Spleen (tissue), 11 donors: ENCODE measurements at regions not wholly inside any gene's neighbourhood (a gene's known extent, or its start where the extent isn't known, plus 50 kb on each side); places are given as distances from the start of the nearest gene placed in this dataset.
"Not testable (repeated sequence)": the region's sequence is repeated elsewhere in the genome, so short reads cannot be mapped to it uniquely, and the experiment has no call there.

Experiments
- DNase-seq: peaks from one replicate; pipeline ENCODE4 v3.0.0-alpha.2; 2020
- H3K27ac ChIP-seq, 8 donors: fragments of 200-600 bp; sonication (generic) in 7 of 8; 1 replicate in 4 of 8; 2 replicates in 4 of 8; pipeline versions ENCODE4 v1.5.0 to v1.8.0; 2016 to 2021; ENCODE audit warnings: inconsistent platforms in 4 of 8, mild to moderate bottlenecking in 4 of 8, moderate library complexity in 1 of 8
- H3K27me3 ChIP-seq, 7 donors: fragments of 200-600 bp; sonication (generic) in 6 of 7; replicated peaks in 1 of 7; 1 replicate in 4 of 7; 2 replicates in 3 of 7; pipeline versions ENCODE4 v1.5.0 to v1.8.0; 2016 to 2021; ENCODE audit warnings: inconsistent platforms in 3 of 7, mild to moderate bottlenecking in 1 of 7
- H3K36me3 ChIP-seq, 6 donors: fragments of 200-600 bp; sonication (generic) in 5 of 6; 1 replicate in 4 of 6; 2 replicates in 2 of 6; pipeline versions ENCODE4 v1.5.0 to v1.8.0; 2016 to 2021; ENCODE audit warnings: inconsistent platforms in 2 of 6
- H3K4me1 ChIP-seq, 6 donors: fragments of 200-600 bp; sonication (generic) in 5 of 6; 1 replicate in 3 of 6; 2 replicates in 3 of 6; pipeline versions ENCODE4 v1.5.0 to v1.8.0; 2016 to 2021; ENCODE audit warnings: inconsistent platforms in 3 of 6
- H3K4me3 ChIP-seq, 8 donors: fragments of 200-600 bp; sonication (generic) in 7 of 8; 1 replicate in 4 of 8; 2 replicates in 4 of 8; pipeline versions ENCODE4 v1.5.0 to v1.8.0; 2016 to 2021; ENCODE audit warnings: inconsistent platforms in 4 of 8, mild to moderate bottlenecking in 4 of 8, moderate library complexity in 2 of 8
- H3K9me3 ChIP-seq, 8 donors: fragments of 200-600 bp; sonication (generic) in 7 of 8; 1 replicate in 4 of 8; 2 replicates in 4 of 8; pipeline versions ENCODE4 v1.5.0 to v1.8.0; 2016 to 2021; ENCODE audit warnings: inconsistent platforms in 4 of 8
- POLR2A ChIP-seq, 3 donors: fragments of 450-650 bp; IDR thresholded peaks; one replicate each; pipeline ENCODE4 v1.5.1; 2017; ENCODE audit warnings: antibody characterized with exemption in 3 of 3, mild to moderate bottlenecking in 1 of 3
- POLR2AphosphoS5 ChIP-seq, 3 donors: sonication (generic); formaldehyde crosslinking; IDR thresholded peaks; one replicate each; pipeline ENCODE4 v1.5.1; 2017; ENCODE audit warnings: antibody characterized with exemption in 3 of 3
- WGBS, 5 donors: extraction: QIAGEN DNeasy Blood & Tissue Kit in 3 of 5; methylation state at CpG; one replicate each; pipeline versions ENCODE4 v1.1.5 to v1.1.7; 2013 to 2018; 5-methylcytosine and 5-hydroxymethylcytosine counted together
- intact Hi-C: fragments of 100-400 bp; cut with DNase I; formaldehyde crosslinking; loops from one replicate; pipeline ENCODE4 v1.15.0; 2023; ENCODE audit warnings: low total_unique reads
- TF ChIP-seq, protein P1 (sequence below), 11 experiments: fragments of 200-600 bp in 7 of 11; fragments of 450-650 bp in 4 of 11; sonication (generic) in 4 of 11; IDR thresholded peaks in 8 of 11; conservative IDR thresholded peaks in 3 of 11; 1 replicate in 7 of 11; 2 replicates in 4 of 11; pipeline versions ENCODE4 v1.4.0 to v1.8.0; 2016 to 2021; ENCODE audit warnings: antibody characterized with exemption in 11 of 11, inconsistent platforms in 4 of 11, mild to moderate bottlenecking in 1 of 11
- donor health status: healthy with polysubstance abuse.
- donor health status: DM: no; HTN: no; CAD: no; lungs with moderate emphysema.
- donor health status: DM: no; HTN: no; CAD: no.
- donor health status: Bipolar disorder and iron deficiency.
- donor health status: healthy.
- donor health status: DM: no; HTN: no; CAD: no.
- donor health status: DM: yes; HTN: yes; CAD: no.

DNA sequence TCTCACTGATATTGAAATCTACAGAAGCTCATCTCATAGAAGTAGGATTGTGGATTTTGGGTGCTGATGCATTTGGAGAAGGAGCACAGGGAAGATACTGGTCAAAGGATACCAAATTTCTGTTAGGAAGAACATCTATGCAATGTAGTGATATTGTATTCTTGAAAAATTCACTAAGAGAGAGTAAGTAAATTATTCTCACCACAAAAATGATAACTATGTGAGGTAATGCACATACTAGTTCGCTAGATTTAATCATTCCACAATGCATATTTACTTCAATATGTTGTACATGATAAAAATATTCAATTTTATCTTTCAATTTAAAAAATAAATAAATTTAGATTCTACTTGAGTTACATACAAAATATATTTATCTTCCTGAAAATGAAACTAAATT, 2040.5 kb upstream of the C9orf72 start:
- Histone ChIP-seq H3K4me3 (no peak overlapping the region), H3K36me3 (no peaks in the 10 kb centered on the region), H3K27ac (no peak overlapping the region), H3K4me1 (no peaks in the 10 kb centered on the region), H3K27me3 (no peaks in the 10 kb centered on the region), H3K9me3 (peaks cover 0 to 6% (median 0%) of the 10 kb centered on the region in 8 donors)
- TF ChIP-seq, protein P1, sequence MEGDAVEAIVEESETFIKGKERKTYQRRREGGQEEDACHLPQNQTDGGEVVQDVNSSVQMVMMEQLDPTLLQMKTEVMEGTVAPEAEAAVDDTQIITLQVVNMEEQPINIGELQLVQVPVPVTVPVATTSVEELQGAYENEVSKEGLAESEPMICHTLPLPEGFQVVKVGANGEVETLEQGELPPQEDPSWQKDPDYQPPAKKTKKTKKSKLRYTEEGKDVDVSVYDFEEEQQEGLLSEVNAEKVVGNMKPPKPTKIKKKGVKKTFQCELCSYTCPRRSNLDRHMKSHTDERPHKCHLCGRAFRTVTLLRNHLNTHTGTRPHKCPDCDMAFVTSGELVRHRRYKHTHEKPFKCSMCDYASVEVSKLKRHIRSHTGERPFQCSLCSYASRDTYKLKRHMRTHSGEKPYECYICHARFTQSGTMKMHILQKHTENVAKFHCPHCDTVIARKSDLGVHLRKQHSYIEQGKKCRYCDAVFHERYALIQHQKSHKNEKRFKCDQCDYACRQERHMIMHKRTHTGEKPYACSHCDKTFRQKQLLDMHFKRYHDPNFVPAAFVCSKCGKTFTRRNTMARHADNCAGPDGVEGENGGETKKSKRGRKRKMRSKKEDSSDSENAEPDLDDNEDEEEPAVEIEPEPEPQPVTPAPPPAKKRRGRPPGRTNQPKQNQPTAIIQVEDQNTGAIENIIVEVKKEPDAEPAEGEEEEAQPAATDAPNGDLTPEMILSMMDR (IDR thresholded peaks at IDR 0.05 in 8 of 11, conservative IDR thresholded peaks at IDR 0.05 in 3 of 11): no peak
- no peak for TF ChIP-seq POLR2AphosphoS5 (IDR thresholded peaks at IDR 0.05)
- no peak for TF ChIP-seq POLR2A (IDR thresholded peaks at IDR 0.05)
- DNase-seq: no peak
- WGBS, 5 donors: 67 to 85% (median 82%) methylated on average over 1 of the region's 1 CpG
- intact Hi-C loops: no loop called here

DNA sequence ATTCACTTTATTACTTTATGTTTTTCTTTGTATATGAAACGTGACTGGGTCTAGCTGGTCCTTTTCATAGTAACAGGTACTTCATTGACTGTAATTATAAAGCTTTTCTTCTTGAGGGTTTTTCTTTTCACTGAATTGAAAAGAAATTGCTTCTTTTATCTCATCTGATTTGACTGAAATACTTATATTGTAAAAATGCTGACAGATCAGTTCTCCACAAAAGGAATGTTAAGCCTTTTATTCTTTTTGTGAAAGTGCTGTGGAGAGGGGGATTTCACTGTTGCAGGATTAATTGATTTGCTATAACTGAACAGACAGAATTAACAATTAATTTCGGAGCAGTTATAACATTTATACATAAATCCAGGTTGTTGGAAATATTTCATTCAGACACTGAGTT, 2043.6 kb upstream of the C9orf72 start:
- intact Hi-C loops: no loop called here
- 58 to 80% (median 69%) methylated on average over 2 of the region's 2 CpGs for WGBS, 5 donors
- Histone ChIP-seq H3K9me3 (peaks cover 0 to 4% (median 0%) of the 10 kb centered on the region in 8 donors), H3K27ac (no peak overlapping the region), H3K27me3 (no peaks in the 10 kb centered on the region), H3K4me1 (no peaks in the 10 kb centered on the region), H3K4me3 (no peak overlapping the region), H3K36me3 (no peaks in the 10 kb centered on the region)
- TF ChIP-seq POLR2A (IDR thresholded peaks at IDR 0.05) (no peak), POLR2AphosphoS5 (IDR thresholded peaks at IDR 0.05) (no peak)
- TF ChIP-seq, protein P1 (IDR thresholded peaks at IDR 0.05 in 8 of 11, conservative IDR thresholded peaks at IDR 0.05 in 3 of 11): no peak
- no peak for DNase-seq

DNA sequence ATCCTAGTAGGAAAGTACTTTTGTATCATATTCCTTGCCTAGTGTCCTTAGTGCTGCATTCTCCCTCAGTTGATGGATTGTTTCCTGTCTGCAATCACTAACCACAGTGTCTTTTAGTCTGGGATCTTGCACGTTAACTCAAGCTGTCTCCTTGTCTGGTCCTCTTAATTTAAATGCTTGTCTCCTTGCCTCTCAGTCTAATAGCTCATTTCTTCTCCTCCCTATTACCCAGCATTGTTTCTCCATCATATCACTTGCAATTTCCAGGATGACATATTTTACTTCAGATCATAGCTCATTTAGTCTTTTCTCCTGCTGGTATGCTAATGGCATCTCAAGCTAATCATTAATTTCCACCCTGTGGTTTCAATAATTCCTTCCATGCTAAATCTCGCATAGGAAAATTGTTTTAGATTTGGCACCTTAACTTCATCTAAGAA, 2052.0 kb upstream of the C9orf72 start:
- 25 to 32% (median 29%) methylated on average over 2 of the region's 2 CpGs for WGBS, 5 donors
- Histone ChIP-seq H3K4me3 (no peak overlapping the region), H3K27ac (no peak overlapping the region), H3K27me3 (no peaks in the 10 kb centered on the region), H3K4me1 (no peaks in the 10 kb centered on the region), H3K36me3 (no peaks in the 10 kb centered on the region), H3K9me3 (peaks cover 0 to 3% (median 0%) of the 10 kb centered on the region in 8 donors)
- intact Hi-C loops: no loop called here
- TF ChIP-seq, protein P1 (IDR thresholded peaks at IDR 0.05 in 8 of 11, conservative IDR thresholded peaks at IDR 0.05 in 3 of 11): no peak
- no peak for TF ChIP-seq POLR2AphosphoS5 (IDR thresholded peaks at IDR 0.05)
- no peak for TF ChIP-seq POLR2A (IDR thresholded peaks at IDR 0.05)
- no peak for DNase-seq

DNA sequence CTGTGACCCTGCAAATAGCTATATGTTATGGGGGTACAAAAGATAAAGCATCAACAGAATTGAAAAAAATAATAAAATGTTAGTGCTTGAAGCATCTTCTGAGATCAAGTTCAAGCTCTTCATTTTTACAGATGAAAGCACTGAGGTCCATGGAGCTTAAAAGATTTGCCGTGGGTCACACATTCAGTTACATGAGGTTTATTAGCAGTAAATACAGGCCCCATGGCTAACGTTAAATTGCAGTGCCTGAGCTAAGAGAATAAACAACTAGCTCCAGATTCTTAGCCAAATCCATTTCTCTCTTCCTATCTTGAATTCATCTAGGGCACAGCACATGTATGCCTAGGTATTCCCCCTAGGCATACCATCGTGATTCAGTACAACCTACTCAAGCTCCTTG, 2052.7 kb upstream of the C9orf72 start:
- 48 to 74% (median 66%) methylated on average over 3 of the region's 3 CpGs for WGBS, 5 donors
- peaks cover 0 to 3% (median 0%) of the 10 kb centered on the region in 8 donors for H3K9me3 ChIP-seq
- no peaks in the 10 kb centered on the region for H3K36me3 ChIP-seq
- no peaks in the 10 kb centered on the region for H3K4me1 ChIP-seq
- no peak for DNase-seq
- no peak overlapping the region for H3K27ac ChIP-seq
- no peak overlapping the region for H3K4me3 ChIP-seq
- intact Hi-C loops: no loop called here
- H3K27me3 ChIP-seq: no peaks in the 10 kb centered on the region
- TF ChIP-seq POLR2A (IDR thresholded peaks at IDR 0.05) (no peak), POLR2AphosphoS5 (IDR thresholded peaks at IDR 0.05) (no peak)
- TF ChIP-seq, protein P1 (IDR thresholded peaks at IDR 0.05 in 8 of 11, conservative IDR thresholded peaks at IDR 0.05 in 3 of 11): no peak

DNA sequence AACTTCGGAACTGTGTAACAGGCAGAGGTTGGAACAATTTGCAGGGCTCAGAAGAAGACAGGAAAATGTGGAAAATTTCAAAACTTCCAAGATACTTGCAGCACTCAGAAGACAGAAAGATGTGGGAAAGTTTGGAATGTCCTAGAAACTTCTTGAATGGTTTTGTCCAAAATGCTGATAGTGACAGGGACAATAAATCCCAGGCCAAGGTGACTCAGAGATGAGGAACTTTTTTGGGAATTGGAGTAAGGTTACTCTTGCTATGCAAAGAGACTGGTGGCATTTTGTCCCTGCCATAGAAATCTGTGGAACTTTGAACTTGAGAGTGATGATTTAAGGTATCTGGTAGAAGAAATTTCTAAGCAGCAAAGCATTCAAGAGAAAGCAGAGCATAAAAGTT, 2055.6 kb upstream of the C9orf72 start:
- H3K36me3 ChIP-seq, H3K4me1 ChIP-seq, H3K27me3 ChIP-seq, DNase-seq, H3K4me3 ChIP-seq, intact Hi-C loops, H3K9me3 ChIP-seq, H3K27ac ChIP-seq: not testable (repeated sequence)
- WGBS, 5 donors: 62 to 75% (median 69%) methylated on average over 1 of the region's 1 CpG
